A549 (cell line): ENCODE measurements at regions not wholly inside any gene's neighbourhood (a gene's known extent, or its start where the extent isn't known, plus 50 kb on each side); places are given as distances from the start of the nearest gene placed in this dataset.

Source experiments
- ATAC-seq, 2 experiments: fragments of 200-7000 bp in 1 of 2; fragments of >200 bp in 1 of 2; cut with Nextera tagmentation in 1 of 2; cut with Tn5 transposase in 1 of 2; 3 replicates each; pipeline versions ENCODE4 v1.8.0 to v1.9.1; 2018 to 2020; ENCODE audit warnings: mild to moderate bottlenecking in 1 of 2, moderate library complexity in 1 of 2
- CTCF ChIA-PET: fragments of 300-600 bp; sonication (Branson Sonifier 250); formaldehyde crosslinking; extraction: SDS; loops from one replicate; lab custom pipeline; 2021; ENCODE audit warnings: antibody characterized with exemption, inconsistent platforms; lab: Yijun Ruan, JAX
- POLR2A ChIA-PET: fragments of 350-600 bp; formaldehyde crosslinking; extraction: SDS; loops from one replicate; lab custom pipeline; 2021; ENCODE audit warnings: antibody characterized with exemption, inconsistent platforms; lab: Yijun Ruan, JAX
- DNase-seq, 2 experiments: peaks; one replicate each; pipeline versions ENCODE4 v3.0.0 to v3.0.0-alpha.2; 2011 to 2016; ENCODE audit warnings: low read depth in 1 of 2, low spot score in 1 of 2
- FAIRE-seq: peaks from 2 replicates; lab custom pipeline; 2011; peaks lifted over from hg19 to GRCh38; lab: Jason Lieb, UNC
- H3K27ac ChIP-seq, 2 experiments: fragments of >200 bp; sonication (Bioruptor Twin); formaldehyde crosslinking; 3 replicates each; pipeline ENCODE4 v1.5.1; 2016 to 2017
- H3K4me1 ChIP-seq: fragments of >200 bp; sonication (Bioruptor Twin); formaldehyde crosslinking; 3 replicates; pipeline ENCODE4 v1.6.1; 2016
- H3K4me2 ChIP-seq: fragments of >200 bp; sonication (Bioruptor Twin); formaldehyde crosslinking; 3 replicates; pipeline ENCODE4 v1.6.1; 2016
- H3K4me3 ChIP-seq: fragments of >200 bp; sonication (Bioruptor Twin); formaldehyde crosslinking; 3 replicates; pipeline ENCODE4 v1.5.1; 2016
- H3K9me3 ChIP-seq: fragments of >200 bp; sonication (Bioruptor Twin); formaldehyde crosslinking; 3 replicates; pipeline ENCODE4 v1.6.1; 2016
- CBX2 ChIP-seq: fragments of 200-600 bp; sonication (generic); IDR thresholded peaks from 2 replicates; pipeline ENCODE4 v1.6.1; 2016; ENCODE audit warnings: low read depth, mild to moderate bottlenecking, borderline replicate concordance
- CHD4 ChIP-seq: fragments of 200-600 bp; sonication (generic); IDR thresholded peaks from 2 replicates; pipeline ENCODE4 v1.6.1; 2016; ENCODE audit warnings: antibody characterized with exemption, mild to moderate bottlenecking, borderline replicate concordance
- EHF ChIP-seq: fragments of 250-450 bp; sonication (Bioruptor Pico); IDR thresholded peaks from 2 replicates; pipeline ENCODE4 v1.5.0; 2020; ENCODE audit warnings: mild to moderate bottlenecking
- EHMT2 ChIP-seq: fragments of 200-600 bp; sonication (generic); IDR thresholded peaks from 2 replicates; pipeline ENCODE4 v1.6.1; 2016; ENCODE audit warnings: antibody characterized with exemption, low read depth, mild to moderate bottlenecking, moderate library complexity
- ESRRA ChIP-seq: fragments of 150-350 bp; IDR thresholded peaks from 2 replicates; pipeline ENCODE4 v1.6.1; 2014; ENCODE audit warnings: mild to moderate bottlenecking, low read length, borderline replicate concordance
- FOXS1 ChIP-seq: fragments of 250-450 bp; sonication (Bioruptor Pico); IDR thresholded peaks from 2 replicates; pipeline ENCODE4 v1.5.0; 2020; ENCODE audit warnings: mild to moderate bottlenecking, moderate library complexity
- KDM5A ChIP-seq: fragments of 200-600 bp; sonication (generic); IDR thresholded peaks from 2 replicates; pipeline ENCODE4 v1.6.1; 2016; ENCODE audit warnings: antibody characterized with exemption, mild to moderate bottlenecking
- MAFK ChIP-seq: fragments of 450-650 bp; IDR thresholded peaks from 2 replicates; pipeline ENCODE4 v1.6.1; 2014; ENCODE audit not compliant: partially characterized antibody
- MYC ChIP-seq: IDR thresholded peaks from 2 replicates; pipeline ENCODE4 v1.6.1; 2012; ENCODE audit warnings: mild to moderate bottlenecking, inconsistent platforms, low read length, improper control_type of control experiment, borderline replicate concordance
- NR3C1 ChIP-seq: fragments of >200 bp; sonication (Bioruptor Twin); formaldehyde crosslinking; IDR thresholded peaks from 3 replicates; pipeline ENCODE4 v1.6.1; 2017
- POLR2A ChIP-seq: IDR thresholded peaks from 2 replicates; pipeline ENCODE4 v1.6.1; 2012; ENCODE audit warnings: mild to moderate bottlenecking, low read length
- RAD21 ChIP-seq, 2 experiments: fragments of >200 bp in 1 of 2; sonication (Bioruptor Twin) in 1 of 2; formaldehyde crosslinking in 1 of 2; IDR thresholded peaks in 1 of 2; conservative IDR thresholded peaks in 1 of 2; 2 replicates in 1 of 2; 3 replicates in 1 of 2; pipeline ENCODE4 v1.6.1; 2012 to 2018; ENCODE audit warnings: inconsistent platforms in 1 of 2
- RCOR1 ChIP-seq: fragments of 150-350 bp; IDR thresholded peaks from 2 replicates; pipeline ENCODE4 v1.6.1; 2014; ENCODE audit warnings: antibody characterized with exemption, low read length, low read depth
- ZSCAN20 ChIP-seq: fragments of 250-450 bp; sonication (Bioruptor Pico); IDR thresholded peaks from 2 replicates; pipeline ENCODE4 v1.8.0; 2022; ENCODE audit warnings: mild to moderate bottlenecking, moderate library complexity
- WGBS: methylation state at CpG from one replicate; pipeline ENCODE4 v1.1.6; 2017; ENCODE audit errors: missing lambda C conversion rate; 5-methylcytosine and 5-hydroxymethylcytosine counted together
- TF ChIP-seq, protein P1 (sequence below): fragments of 200-600 bp; sonication (generic); IDR thresholded peaks from 2 replicates; pipeline ENCODE4 v1.6.1; 2016; ENCODE audit warnings: antibody characterized with exemption, mild to moderate bottlenecking, moderate library complexity
- TF ChIP-seq, protein P2 (sequence below): fragments of 150-350 bp; IDR thresholded peaks from 2 replicates; pipeline ENCODE4 v1.6.1; 2014; ENCODE audit warnings: low read depth, mild to moderate bottlenecking, low read length
- TF ChIP-seq, protein P3 (sequence below): IDR thresholded peaks from 2 replicates; pipeline ENCODE4 v1.6.1; 2012
- TF ChIP-seq, protein P4 (sequence below): fragments of >200 bp; sonication (Bioruptor Twin); formaldehyde crosslinking; IDR thresholded peaks from 3 replicates; pipeline ENCODE4 v1.5.1; 2016

DNA sequence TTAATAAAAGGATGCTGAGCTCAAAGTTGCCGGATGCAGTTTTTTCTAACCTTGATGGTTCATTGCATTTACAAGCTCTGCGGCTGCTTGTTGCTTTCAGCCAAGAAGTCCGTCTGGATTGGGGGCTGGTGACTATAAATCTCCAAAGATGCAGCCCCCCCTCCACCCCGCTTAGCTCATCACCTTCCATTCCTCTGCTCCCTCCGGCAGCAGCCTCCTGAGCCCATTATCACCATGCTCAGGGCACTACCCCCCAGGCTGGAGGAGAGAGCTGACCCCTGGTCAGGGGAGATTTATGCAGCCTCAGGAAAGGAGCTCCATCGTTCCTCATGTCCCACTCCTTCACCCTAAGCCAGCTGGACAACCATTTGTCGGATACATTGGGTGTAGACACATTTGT lies 55.3 kb upstream of the ZRANB1 start:
- H3K4me2 ChIP-seq, result no peak overlapping the region
- ChIA-PET POLR2A (no interaction called here), CTCF (interaction anchor here (0.6 kb wide), 1 partner anchor 79 kb away, joined by 3 read pairs; no protein-coding TSS in a partner anchor)
- H3K9me3 ChIP-seq, result peaks cover 4% of the 10 kb centered on the region; the same call in 1 of the 3 replicates
- no peaks in the 10 kb centered on the region for H3K4me1 ChIP-seq
- FAIRE-seq (no peak), ATAC-seq (no peak)
- WGBS, result 54% methylated on average over 7 of the region's 7 CpGs
- TF ChIP-seq FOXS1 (no peak), MAFK (no peak), CBX2 (no peak), MYC (no peak), CHD4 (no peak), EHF (CRISPR knock-in tag) (no peak), KDM5A (no peak), ESRRA (no peak), NR3C1 (no peak), RCOR1 (no peak), ZSCAN20 (CRISPR knock-in tag) (no peak), EHMT2 (no peak), RAD21 (conservative IDR thresholded peaks at IDR 0.05 in 1 of 2, IDR thresholded peaks at IDR 0.05 in 1 of 2) (no peak), POLR2A (no peak)
- TF ChIP-seq, protein P1, sequence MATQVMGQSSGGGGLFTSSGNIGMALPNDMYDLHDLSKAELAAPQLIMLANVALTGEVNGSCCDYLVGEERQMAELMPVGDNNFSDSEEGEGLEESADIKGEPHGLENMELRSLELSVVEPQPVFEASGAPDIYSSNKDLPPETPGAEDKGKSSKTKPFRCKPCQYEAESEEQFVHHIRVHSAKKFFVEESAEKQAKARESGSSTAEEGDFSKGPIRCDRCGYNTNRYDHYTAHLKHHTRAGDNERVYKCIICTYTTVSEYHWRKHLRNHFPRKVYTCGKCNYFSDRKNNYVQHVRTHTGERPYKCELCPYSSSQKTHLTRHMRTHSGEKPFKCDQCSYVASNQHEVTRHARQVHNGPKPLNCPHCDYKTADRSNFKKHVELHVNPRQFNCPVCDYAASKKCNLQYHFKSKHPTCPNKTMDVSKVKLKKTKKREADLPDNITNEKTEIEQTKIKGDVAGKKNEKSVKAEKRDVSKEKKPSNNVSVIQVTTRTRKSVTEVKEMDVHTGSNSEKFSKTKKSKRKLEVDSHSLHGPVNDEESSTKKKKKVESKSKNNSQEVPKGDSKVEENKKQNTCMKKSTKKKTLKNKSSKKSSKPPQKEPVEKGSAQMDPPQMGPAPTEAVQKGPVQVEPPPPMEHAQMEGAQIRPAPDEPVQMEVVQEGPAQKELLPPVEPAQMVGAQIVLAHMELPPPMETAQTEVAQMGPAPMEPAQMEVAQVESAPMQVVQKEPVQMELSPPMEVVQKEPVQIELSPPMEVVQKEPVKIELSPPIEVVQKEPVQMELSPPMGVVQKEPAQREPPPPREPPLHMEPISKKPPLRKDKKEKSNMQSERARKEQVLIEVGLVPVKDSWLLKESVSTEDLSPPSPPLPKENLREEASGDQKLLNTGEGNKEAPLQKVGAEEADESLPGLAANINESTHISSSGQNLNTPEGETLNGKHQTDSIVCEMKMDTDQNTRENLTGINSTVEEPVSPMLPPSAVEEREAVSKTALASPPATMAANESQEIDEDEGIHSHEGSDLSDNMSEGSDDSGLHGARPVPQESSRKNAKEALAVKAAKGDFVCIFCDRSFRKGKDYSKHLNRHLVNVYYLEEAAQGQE, result no peak
- TF ChIP-seq, protein P2, sequence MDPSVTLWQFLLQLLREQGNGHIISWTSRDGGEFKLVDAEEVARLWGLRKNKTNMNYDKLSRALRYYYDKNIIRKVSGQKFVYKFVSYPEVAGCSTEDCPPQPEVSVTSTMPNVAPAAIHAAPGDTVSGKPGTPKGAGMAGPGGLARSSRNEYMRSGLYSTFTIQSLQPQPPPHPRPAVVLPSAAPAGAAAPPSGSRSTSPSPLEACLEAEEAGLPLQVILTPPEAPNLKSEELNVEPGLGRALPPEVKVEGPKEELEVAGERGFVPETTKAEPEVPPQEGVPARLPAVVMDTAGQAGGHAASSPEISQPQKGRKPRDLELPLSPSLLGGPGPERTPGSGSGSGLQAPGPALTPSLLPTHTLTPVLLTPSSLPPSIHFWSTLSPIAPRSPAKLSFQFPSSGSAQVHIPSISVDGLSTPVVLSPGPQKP, result no peak
- TF ChIP-seq, protein P3, sequence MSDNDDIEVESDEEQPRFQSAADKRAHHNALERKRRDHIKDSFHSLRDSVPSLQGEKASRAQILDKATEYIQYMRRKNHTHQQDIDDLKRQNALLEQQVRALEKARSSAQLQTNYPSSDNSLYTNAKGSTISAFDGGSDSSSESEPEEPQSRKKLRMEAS, result no peak
- TF ChIP-seq, all 56 proteins: peak for 0
- Histone ChIP-seq H3K4me3 (no peak overlapping the region), H3K27ac (no peak overlapping the region)
- no peak for DNase-seq

DNA sequence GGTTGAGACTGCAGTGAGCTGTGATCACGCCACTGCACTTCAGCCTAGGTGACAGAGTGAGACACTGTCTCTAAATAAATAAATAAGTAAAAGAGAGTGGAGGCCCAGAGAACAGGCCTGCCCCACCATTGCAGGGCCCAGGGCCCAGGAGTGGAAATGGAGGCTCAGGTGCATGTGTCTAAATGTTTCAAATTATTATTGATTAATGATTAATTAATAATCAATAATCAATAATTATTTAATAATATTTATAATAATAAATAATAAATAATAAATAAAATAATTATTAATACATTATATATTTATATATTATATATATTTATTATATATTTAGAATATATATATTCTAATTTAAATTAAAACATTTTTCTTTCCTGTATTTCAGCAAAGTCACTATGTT lies 53.7 kb upstream of the ZRANB1 start:
- POLR2A ChIA-PET, result interaction anchor here (1.1 kb wide), 1 partner anchor 29 kb away, joined by 3 read pairs; no protein-coding TSS in a partner anchor
- H3K27ac ChIP-seq, result no peak overlapping the region
- no peak for TF ChIP-seq RCOR1
- TF ChIP-seq, protein P1, result no peak
- TF ChIP-seq, protein P4, sequence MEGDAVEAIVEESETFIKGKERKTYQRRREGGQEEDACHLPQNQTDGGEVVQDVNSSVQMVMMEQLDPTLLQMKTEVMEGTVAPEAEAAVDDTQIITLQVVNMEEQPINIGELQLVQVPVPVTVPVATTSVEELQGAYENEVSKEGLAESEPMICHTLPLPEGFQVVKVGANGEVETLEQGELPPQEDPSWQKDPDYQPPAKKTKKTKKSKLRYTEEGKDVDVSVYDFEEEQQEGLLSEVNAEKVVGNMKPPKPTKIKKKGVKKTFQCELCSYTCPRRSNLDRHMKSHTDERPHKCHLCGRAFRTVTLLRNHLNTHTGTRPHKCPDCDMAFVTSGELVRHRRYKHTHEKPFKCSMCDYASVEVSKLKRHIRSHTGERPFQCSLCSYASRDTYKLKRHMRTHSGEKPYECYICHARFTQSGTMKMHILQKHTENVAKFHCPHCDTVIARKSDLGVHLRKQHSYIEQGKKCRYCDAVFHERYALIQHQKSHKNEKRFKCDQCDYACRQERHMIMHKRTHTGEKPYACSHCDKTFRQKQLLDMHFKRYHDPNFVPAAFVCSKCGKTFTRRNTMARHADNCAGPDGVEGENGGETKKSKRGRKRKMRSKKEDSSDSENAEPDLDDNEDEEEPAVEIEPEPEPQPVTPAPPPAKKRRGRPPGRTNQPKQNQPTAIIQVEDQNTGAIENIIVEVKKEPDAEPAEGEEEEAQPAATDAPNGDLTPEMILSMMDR, result no peak
- no peak overlapping the region for H3K4me3 ChIP-seq
- DNase-seq (no peak), ATAC-seq (no peak), FAIRE-seq (no peak)
- no peak overlapping the region for H3K4me2 ChIP-seq
- no peaks in the 10 kb centered on the region for H3K9me3 ChIP-seq
- CTCF ChIA-PET, result no interaction called here
- 100% methylated on average over 1 of the region's 1 CpG for WGBS
- no peaks in the 10 kb centered on the region for H3K4me1 ChIP-seq
